Smooth muscle cell (in vitro differentiated cells): ENCODE measurements at regions not wholly inside any gene's neighbourhood (a gene's known extent, or its start where the extent isn't known, plus 50 kb on each side); places are given as distances from the start of the nearest gene placed in this dataset.

ENCODE experiments used
- DNase-seq: peaks from one replicate; lab custom pipeline; 2025; ENCODE audit not compliant: unreplicated experiment; lab: John Stamatoyannopoulos, UW
- H2AFZ ChIP-seq: fragments of 200-600 bp; sonication (generic); 2 replicates; pipeline ENCODE4 v1.6.0; 2016; ENCODE audit warnings: antibody characterized with exemption, low read depth, mild to moderate bottlenecking
- H3F3A ChIP-seq: fragments of 200-600 bp; sonication (generic); 2 replicates; pipeline ENCODE4 v1.6.0; 2017; ENCODE audit warnings: antibody characterized with exemption, low read depth
- H3K27ac ChIP-seq: fragments of 200-600 bp; sonication (generic); 2 replicates; pipeline ENCODE4 v1.5.1; 2016; ENCODE audit warnings: low read depth, mild to moderate bottlenecking
- H3K27me3 ChIP-seq: fragments of 200-600 bp; sonication (generic); 2 replicates; pipeline ENCODE4 v1.6.1; 2016; ENCODE audit warnings: low read depth, mild to moderate bottlenecking
- H3K36me3 ChIP-seq: fragments of 200-600 bp; sonication (generic); 2 replicates; pipeline ENCODE4 v1.5.1; 2016; ENCODE audit warnings: low read depth
- H3K4me1 ChIP-seq: fragments of 200-600 bp; sonication (generic); 2 replicates; pipeline ENCODE4 v1.5.1; 2016; ENCODE audit warnings: low read depth
- H3K4me2 ChIP-seq: fragments of 200-600 bp; sonication (generic); 2 replicates; pipeline ENCODE4 v1.6.0; 2016; ENCODE audit warnings: mild to moderate bottlenecking
- H3K4me3 ChIP-seq: fragments of 200-600 bp; sonication (generic); 2 replicates; pipeline ENCODE4 v1.5.1; 2016; ENCODE audit warnings: mild to moderate bottlenecking
- H3K79me2 ChIP-seq: fragments of 200-600 bp; sonication (generic); 2 replicates; pipeline ENCODE4 v1.6.0; 2016; ENCODE audit warnings: low read depth, mild to moderate bottlenecking
- H3K9ac ChIP-seq: fragments of 200-600 bp; sonication (generic); 2 replicates; pipeline ENCODE4 v1.6.0; 2016; ENCODE audit warnings: low read depth
- H3K9me3 ChIP-seq: fragments of 200-600 bp; sonication (generic); replicated peaks from 2 replicates; pipeline ENCODE4 v1.5.1; 2016; ENCODE audit warnings: low read depth
- H4K20me1 ChIP-seq: fragments of 200-600 bp; sonication (generic); 2 replicates; pipeline ENCODE4 v1.6.0; 2016; ENCODE audit warnings: low read depth
- CTCF ChIP-seq: fragments of 200-600 bp; sonication (generic); IDR thresholded peaks from 2 replicates; pipeline ENCODE4 v1.5.1; 2017; ENCODE audit warnings: borderline replicate concordance, mild to moderate bottlenecking, antibody characterized with exemption; ENCODE audit not compliant: insufficient read depth, poor library complexity, severe bottlenecking
- WGBS: methylation state at CpG from one replicate; pipeline ENCODE4 v1.1.7; 2016; ENCODE audit warnings: low lambda C conversion rate; 5-methylcytosine and 5-hydroxymethylcytosine counted together

- Histone ChIP-seq H4K20me1 (no peaks in the 10 kb centered on the region), H3K27me3 (peaks cover 34% of the 10 kb centered on the region), H3K9ac (no peak overlapping the region), H3K9me3 (no peaks in the 10 kb centered on the region), H3K4me2 (no peak overlapping the region), H3K4me1 (no peaks in the 10 kb centered on the region), H2AFZ (no peak overlapping the region), H3K4me3 (no peak overlapping the region), H3K36me3 (no peaks in the 10 kb centered on the region), H3F3A (peaks cover 5% of the 10 kb centered on the region), H3K27ac (no peak overlapping the region), H3K79me2 (no peaks in the 10 kb centered on the region)
- no peak for TF ChIP-seq CTCF
- 87% methylated on average over 2 of the region's 2 CpGs for WGBS
- DNase-seq: no peak
Measured at GRCh38 chr3:154540950-154541604, 111.1 kb upstream of the GPR149 start.

- H4K20me1 ChIP-seq: no peaks in the 10 kb centered on the region
- peaks cover 5% of the 10 kb centered on the region for H3F3A ChIP-seq
- no peaks in the 10 kb centered on the region for H3K36me3 ChIP-seq
- H3K79me2 ChIP-seq: no peaks in the 10 kb centered on the region
- no peak overlapping the region for H3K4me2 ChIP-seq
- WGBS: 79% methylated on average over 5 of the region's 5 CpGs
- no peak for TF ChIP-seq CTCF
- no peak for DNase-seq
- H3K4me1 ChIP-seq: no peaks in the 10 kb centered on the region
- H2AFZ ChIP-seq: no peak overlapping the region
- no peak overlapping the region for H3K4me3 ChIP-seq
- H3K9ac ChIP-seq: no peak overlapping the region
- no peak overlapping the region for H3K27ac ChIP-seq
- H3K9me3 ChIP-seq: no peaks in the 10 kb centered on the region
- H3K27me3 ChIP-seq: peaks cover 34% of the 10 kb centered on the region
Measured at GRCh38 chr3:154538566-154539360, 108.8 kb upstream of the GPR149 start.

DNA sequence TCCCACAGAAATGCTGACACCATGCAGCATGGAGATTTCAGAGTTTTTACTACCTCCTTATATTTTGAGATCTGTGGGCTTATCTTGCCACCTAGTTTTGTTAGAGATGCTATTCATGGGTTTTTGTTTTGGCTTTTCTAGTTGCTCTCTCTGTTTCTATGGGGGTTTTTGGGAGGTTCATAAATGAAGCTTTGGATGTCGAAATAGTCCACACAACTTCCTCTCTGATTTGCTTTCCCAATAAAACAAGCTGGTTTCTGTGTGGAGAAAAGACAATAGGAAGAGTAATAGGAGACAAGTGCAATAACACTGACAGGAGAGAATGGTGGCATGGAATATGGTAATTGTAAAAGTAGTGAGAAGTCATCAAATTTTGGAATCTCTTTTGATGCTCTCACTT is 106.8 kb upstream of the GPR149 start:
- Histone ChIP-seq H3K9ac (no peak overlapping the region), H3K27ac (no peak overlapping the region), H3K27me3 (peaks cover 34% of the 10 kb centered on the region), H3K4me1 (no peaks in the 10 kb centered on the region), H3K4me3 (no peak overlapping the region), H3F3A (peaks cover 5% of the 10 kb centered on the region), H4K20me1 (no peaks in the 10 kb centered on the region), H3K36me3 (no peaks in the 10 kb centered on the region), H3K4me2 (no peak overlapping the region), H2AFZ (no peak overlapping the region), H3K9me3 (no peaks in the 10 kb centered on the region), H3K79me2 (no peaks in the 10 kb centered on the region)
- 83% methylated on average over 1 of the region's 1 CpG for WGBS
- no peak for DNase-seq
- no peak for TF ChIP-seq CTCF
